KG1 (cell line): ENCODE measurements at regions not wholly inside any gene's neighbourhood (a gene's known extent, or its start where the extent isn't known, plus 50 kb on each side); places are given as distances from the start of the nearest gene placed in this dataset.
"Not testable (repeated sequence)": the region's sequence is repeated elsewhere in the genome, so short reads cannot be mapped to it uniquely, and the experiment has no call there.

Experiments used
- DNase-seq: peaks from one replicate; lab custom pipeline; 2025; lab: John Stamatoyannopoulos, UW

DNA sequence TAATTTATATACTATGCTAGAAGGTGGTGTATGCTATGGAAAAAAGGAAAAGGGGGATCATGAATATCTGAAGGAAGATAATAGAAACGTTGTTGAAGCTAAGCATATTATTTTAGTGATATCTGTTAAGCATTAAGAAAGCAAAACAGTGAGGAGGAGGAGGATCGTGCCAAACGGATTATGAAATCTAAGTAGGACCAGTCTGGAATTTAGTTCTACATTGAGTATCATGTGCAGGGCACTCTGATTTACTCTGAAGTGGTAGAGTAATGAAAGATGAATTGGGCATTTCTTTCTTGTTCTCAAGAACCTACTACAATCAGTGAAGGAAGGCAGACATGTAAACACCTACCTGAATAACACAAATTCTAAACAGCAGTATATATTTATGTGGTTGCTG lies 195.3 kb downstream of the CYB561 start:
- no peak for DNase-seq

DNA sequence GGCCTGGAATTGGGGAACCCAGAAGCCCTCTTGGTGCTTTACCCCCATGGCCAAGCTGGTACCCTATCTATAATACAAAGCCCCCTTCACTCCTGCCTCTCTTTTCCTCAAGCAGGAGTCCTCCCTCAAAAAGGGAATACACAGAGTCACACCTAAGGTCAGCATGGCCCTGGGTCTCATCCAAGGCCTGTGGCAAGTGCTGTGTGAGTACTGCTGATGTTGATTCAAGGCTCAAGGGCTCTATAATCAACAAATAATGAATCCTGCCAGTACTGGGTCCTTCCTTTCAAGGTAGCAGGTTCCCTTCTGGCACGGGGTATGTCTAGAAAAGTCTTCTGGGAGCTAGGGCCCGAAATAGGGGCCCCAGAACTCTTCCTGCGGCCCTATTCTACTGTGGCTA lies 187.3 kb downstream of the CYB561 start:
- no peak for DNase-seq

- no peak for DNase-seq
Measured at GRCh38 chr17:63262751-63263476, 183.2 kb downstream of the CYB561 start.

- no peak for DNase-seq
Measured at GRCh38 chr17:63265526-63265925, 180.6 kb downstream of the CYB561 start.

DNA sequence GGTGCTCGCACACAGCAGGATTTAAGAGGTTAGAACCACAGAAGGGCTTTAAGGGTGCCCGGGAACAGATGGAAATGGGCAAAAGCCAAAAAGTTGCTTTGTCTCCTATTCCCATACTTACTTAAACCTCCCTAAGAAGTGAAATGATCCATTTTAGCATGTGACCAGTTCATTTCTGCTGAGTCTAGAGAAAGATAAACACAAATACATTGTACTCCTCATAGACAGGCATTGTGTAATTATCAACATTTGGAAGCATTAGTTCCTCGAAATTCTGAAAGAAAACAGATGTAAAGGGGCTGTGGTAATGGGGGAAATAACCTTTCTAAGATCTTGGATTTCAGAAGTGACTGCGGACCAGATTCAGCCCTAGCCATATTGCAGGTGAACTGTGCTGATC lies 178.3 kb downstream of the CYB561 start:
- DNase-seq = no peak

DNA sequence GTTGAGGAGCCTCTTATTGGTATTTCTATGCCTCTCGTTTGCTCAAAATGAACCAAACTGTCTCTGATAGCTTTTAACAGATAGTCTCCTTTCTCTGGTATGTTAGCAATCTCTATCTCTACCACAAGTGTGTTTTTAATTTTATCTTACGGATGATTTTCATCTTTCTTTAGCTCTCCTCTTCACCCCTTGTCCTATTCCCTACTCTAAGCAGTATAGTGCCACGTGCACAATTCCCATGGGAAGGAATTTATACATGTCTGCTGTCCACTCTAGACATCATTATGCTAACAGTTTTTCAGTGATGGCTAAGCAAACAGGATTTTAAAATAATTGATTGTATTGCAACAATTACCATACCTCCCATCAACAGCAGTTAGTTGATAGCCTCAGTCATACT lies 177.3 kb downstream of the CYB561 start:
- DNase-seq = no peak

DNA sequence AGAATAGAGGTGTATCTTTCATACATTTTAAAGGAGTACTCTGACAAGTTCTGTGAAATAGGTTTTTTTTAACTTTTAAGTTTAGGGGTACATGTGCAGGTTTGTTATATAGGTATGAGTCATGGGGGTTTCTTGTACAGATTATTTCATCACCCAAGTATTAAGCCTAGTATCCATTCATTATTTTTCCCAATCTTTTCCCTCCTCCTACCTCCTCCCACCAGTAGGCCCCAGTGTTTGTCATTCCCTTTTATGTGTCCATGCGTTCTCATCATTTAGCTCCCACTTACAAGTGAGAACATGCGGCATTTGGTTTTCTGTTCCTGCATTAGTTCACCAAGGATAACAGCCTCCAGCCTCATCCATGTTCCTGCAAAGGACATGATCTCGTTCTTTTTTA lies 175.5 kb downstream of the CYB561 start:
- DNase-seq = no peak

- no peak for DNase-seq
Measured at GRCh38 chr17:63274146-63274545, 172.0 kb downstream of the CYB561 start.

GRCh38 chr17:63275318-63275970 lies 170.7 kb downstream of the CYB561 start:
- no peak for DNase-seq

DNA sequence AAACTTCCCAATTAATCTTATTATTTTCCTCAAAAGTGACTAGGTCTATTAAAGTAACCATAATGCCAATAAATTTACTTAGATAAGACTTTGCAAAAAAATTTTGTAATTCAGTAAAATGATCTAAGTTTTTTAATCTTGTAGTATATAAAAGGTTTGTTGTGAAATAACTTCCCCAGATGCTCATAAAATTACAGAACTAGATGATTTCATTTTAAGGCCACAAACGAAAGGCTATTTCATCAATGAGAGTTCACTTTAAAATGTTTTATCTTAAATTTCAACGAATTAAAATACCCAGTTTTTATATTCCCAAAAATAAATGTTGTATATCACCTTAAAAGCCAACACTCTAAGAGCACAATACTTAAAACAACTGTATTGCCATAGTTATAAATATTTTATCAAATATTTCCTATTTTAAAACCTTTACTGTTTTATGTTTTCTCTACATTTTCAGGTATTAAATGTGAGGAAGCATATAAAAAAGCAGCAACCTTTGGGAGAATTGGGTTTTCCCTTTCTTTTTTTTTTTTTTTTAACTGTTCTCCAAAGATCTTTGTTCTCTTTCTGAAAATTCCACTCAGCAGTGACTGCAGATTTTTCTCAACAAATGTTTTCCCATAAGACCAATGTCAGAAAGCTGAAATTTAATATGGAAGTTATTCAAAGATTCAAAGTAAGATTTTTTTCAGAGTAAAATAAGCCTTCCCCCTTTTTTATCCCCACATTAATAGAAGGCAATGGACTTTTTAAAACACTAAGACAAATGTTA lies 169.9 kb downstream of the CYB561 start:
- no peak for DNase-seq

DNA sequence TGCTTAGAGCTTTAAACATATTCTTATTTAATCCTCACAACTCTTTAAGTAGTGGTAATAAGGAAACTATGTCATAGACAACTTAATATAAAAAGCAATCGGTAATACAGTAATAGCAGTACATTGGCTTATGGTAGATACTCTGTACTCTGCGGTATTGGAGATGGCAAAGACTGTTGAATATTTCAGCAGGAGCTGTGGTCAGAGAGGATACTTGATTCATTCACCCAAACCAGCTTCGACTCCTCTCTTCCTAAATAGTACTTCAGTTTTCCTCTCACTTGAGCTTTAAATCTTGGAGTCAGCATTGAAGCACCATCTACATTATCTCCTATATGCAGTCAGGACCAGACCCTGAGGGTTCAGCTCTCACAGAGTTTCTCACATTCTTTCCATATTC lies 169.3 kb downstream of the CYB561 start:
- no peak for DNase-seq

DNA sequence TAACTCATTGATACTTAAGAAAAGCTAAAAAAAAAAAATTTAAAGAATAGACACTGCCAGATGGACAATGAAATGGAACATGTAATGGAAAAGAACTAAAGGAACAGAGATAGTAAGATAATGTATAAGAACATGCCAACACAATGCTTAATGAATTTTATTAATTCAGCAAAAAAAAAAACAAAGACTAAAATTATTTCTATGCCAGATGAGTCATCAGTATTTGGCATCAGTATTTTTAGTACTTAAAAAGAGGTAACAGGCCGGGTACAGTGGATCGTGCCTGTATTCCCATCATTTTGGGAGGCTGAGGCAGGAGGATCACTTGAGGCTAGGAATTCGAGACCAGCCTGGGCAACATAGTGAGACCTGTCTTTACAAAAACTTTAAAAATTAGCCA lies 168.5 kb downstream of the CYB561 start:
- DNase-seq = no peak

DNA sequence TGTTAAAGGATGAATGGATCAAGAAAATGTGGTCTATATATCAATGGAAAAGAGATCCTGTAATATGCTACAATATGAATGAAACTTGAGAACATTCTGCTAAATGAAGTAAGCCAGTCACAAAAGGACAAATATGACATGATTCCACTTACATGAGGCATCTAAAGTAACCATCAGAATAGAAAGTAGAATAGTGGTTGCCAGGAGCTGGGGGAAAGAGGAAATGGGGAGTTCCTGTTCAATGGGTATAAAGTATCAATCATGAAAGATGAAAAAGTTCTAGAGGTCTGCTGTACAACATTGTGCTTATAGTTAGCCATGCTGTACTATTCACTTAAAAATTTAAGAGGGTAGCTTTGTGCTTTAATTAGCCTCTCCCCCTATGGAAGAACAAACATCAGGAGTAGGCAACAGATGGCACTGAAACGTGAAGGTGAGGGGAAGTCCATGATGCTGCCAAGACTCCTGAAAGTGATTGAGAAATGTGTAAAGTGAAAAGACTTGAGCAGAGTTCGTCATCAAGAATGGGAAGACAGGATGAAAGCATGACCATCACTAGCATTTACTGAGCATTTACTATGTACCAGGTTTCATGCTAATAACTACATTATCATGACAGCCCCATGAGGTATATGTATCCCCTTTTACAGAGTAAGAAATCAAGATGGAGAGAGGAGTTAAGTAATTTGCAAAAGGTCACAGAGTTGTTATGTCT lies 167.2 kb downstream of the CYB561 start:
- no peak for DNase-seq

DNA sequence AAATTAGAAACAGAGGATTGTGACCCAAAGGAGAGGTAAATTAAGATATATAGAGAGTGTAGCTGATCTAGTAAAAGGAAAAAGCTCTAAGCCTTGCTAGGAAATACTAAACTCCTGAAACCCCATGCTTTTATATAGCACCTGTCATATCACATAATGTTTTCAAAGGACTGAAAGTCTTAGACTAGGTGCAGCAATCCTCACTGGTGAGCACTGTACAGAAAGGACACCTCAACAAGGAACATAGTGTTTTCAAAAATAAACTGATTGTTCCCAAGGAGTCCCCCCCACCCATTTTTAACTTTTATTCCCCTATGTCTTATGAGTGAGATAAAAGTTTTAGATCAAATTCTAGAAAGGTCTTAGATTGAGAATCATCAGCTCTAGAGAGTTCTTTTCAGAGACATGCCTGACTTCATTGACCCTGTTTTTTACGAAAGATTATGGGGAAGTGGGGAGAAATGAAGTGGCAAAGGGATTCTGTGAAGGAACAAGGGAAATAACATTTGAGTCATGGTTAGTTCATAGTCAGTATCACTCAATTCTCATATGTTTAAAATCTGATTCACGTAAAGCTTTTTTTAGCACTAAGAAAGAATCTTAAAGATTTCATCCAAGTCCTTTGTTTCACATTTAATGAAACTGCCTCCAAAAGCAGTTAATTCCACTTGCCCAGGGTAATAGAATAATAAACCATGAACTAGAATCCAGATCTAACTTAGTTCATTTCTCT lies 166.4 kb downstream of the CYB561 start:
- DNase-seq = no peak

- DNase-seq = no peak
Measured at GRCh38 chr17:63282455-63282854, 163.7 kb downstream of the CYB561 start.

DNA sequence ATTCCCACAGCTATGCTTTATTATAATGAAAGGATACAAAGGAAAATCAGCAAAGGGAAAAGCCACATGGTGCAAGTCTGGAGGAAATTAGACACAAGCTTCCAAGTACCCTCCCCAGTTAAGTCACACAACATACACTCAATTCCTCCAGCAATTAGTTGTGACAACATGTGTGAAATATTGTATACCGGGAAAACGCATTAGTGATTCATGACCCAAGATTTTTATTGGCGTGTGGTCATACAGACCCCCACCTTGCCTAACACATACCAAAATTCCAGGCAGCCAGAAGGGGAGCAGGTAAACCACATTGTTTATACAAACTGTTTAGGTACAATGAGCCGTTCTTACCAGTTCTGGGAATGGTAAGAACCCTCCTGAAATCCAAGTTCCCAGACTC lies 160.6 kb downstream of the CYB561 start:
- no peak for DNase-seq

DNA sequence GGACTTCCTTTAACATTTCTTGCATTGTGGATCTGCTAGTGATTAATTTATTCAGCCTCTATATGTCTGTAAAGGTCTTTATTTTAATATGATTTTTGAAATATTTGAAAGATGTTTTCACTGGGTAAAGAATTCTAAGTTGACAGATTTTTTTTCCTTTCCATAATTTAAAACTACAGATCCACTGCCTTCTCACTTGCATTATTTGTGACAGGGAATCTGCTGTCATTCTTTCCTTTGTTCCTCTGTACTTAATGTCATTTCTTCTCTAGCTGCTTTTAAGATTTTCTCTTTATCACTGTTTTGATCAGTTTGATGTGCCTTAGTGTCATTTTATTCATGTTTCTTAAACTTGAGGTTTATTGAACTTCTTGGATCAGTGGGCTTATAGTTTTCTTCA lies 159.9 kb downstream of the CYB561 start:
- no peak for DNase-seq

- DNase-seq = not testable (repeated sequence)
Measured at GRCh38 chr17:63287006-63287405, 159.1 kb downstream of the CYB561 start.

- no peak for DNase-seq
Measured at GRCh38 chr17:63289931-63290330, 156.2 kb downstream of the CYB561 start.

DNA sequence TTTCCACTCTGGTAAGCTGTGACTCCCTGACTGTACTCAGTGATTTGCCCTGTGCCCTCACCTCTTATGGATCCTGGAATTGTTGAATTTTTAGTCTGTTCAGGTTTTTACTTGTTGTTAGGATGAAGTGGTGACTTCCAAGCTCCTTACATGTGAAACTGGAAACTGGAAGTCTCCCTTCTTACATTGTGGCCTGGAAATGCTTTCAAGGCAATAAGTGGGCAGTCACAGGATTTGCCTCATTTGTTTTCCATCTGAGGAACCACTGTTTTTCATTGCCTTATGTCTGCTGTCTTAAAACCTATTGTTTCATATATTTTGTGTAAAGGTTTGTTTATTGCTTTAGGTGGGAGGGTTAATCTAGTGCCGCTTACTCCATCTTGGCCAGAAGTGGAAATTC lies 155.8 kb downstream of the CYB561 start:
- DNase-seq = no peak

- DNase-seq = no peak
Measured at GRCh38 chr17:63290784-63291183, 155.3 kb downstream of the CYB561 start.

DNA sequence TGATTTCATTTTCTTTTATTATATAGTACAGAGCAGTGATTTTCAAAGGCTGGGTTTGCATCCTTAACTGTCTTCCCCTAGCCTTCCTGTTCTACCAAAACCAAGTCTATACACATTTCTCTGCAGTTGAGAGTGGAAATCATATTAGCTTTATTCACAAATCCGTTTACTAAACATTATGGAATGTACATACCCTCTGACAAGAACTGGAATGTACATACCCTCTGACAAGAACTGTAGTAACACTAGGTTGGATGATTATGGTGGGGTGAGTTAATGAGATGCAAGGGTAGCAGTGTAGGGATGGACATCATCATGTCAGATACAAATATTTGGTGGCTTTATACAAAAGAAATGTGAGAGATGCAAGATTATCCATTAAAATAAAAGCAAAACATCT lies 154.8 kb downstream of the CYB561 start:
- DNase-seq = no peak
